ENCODE measurements at regions not wholly inside any gene's neighbourhood (a gene's known extent, or its start where the extent isn't known, plus 50 kb on each side); places are given as distances from the start of the nearest gene placed in this dataset.

GRCh38 chr14:99041141-99041819 lies 230.7 kb downstream of the BCL11B start:
- H3K9me3 ChIP-seq, result no peaks in the 10 kb centered on the region
- H3K36me3 ChIP-seq, result no peaks in the 10 kb centered on the region
- TF ChIP-seq POLR2AphosphoS5 (IDR thresholded peaks at IDR 0.05), result no peak
- TF ChIP-seq, protein P1, sequence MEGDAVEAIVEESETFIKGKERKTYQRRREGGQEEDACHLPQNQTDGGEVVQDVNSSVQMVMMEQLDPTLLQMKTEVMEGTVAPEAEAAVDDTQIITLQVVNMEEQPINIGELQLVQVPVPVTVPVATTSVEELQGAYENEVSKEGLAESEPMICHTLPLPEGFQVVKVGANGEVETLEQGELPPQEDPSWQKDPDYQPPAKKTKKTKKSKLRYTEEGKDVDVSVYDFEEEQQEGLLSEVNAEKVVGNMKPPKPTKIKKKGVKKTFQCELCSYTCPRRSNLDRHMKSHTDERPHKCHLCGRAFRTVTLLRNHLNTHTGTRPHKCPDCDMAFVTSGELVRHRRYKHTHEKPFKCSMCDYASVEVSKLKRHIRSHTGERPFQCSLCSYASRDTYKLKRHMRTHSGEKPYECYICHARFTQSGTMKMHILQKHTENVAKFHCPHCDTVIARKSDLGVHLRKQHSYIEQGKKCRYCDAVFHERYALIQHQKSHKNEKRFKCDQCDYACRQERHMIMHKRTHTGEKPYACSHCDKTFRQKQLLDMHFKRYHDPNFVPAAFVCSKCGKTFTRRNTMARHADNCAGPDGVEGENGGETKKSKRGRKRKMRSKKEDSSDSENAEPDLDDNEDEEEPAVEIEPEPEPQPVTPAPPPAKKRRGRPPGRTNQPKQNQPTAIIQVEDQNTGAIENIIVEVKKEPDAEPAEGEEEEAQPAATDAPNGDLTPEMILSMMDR (IDR thresholded peaks at IDR 0.05), result no peak
- TF ChIP-seq POLR2A (IDR thresholded peaks at IDR 0.05), result no peak
- H3K4me3 ChIP-seq, result no peak overlapping the region
- H3K27ac ChIP-seq, result no peak overlapping the region
- no peak for ATAC-seq
- 79 to 100% methylated on average over 4 to 7 of the region's 8 CpGs for WGBS, 2 donors (ENCODE audit: low coverage in 1 of 2)
- H3K4me1 ChIP-seq, result peaks cover 0 to 7% (median 0%) of the 10 kb centered on the region in 3 donors
- H3K27me3 ChIP-seq, result no peaks in the 10 kb centered on the region

DNA sequence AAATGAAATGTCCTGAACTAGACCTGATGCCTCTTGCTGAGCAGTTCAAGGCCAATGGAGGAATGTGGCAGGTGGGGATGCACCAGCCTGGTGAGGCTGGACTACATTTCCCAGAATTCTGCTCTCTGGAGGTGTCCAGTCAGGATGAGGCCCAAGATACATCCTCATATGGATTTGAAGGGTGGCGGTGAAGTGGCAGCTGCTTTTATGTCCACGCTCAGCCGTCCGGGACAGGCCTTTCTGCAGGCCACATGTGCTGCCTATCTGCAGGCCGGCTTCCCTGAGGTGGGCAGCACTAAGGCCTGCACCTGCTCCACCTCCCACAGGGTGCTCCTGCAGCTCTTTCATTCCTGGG lies 230.2 kb downstream of the BCL11B start:
- H3K4me3 ChIP-seq, result no peak overlapping the region
- TF ChIP-seq, protein P1 (IDR thresholded peaks at IDR 0.05), result no peak
- TF ChIP-seq EP300 (IDR thresholded peaks at IDR 0.05) (no peak), POLR2A (IDR thresholded peaks at IDR 0.05) (no peak)
- H3K4me1 ChIP-seq, result peaks cover 0 to 2% (median 0%) of the 10 kb centered on the region in 3 donors
- H3K27ac ChIP-seq, result no peak overlapping the region
- H3K9me3 ChIP-seq, result no peaks in the 10 kb centered on the region
- H3K27me3 ChIP-seq, result no peaks in the 10 kb centered on the region
- no peaks in the 10 kb centered on the region for H3K36me3 ChIP-seq
- no peak for ATAC-seq
- WGBS, 2 donors (ENCODE audit: low coverage in 1 of 2), result 100% methylated on average over 1 of the region's 5 CpGs; no CpG with 5 or more reads in 1 of the 2 donors

GRCh38 chr14:99042381-99043266 lies 229.4 kb downstream of the BCL11B start:
- Histone ChIP-seq H3K4me3 (no peak overlapping the region), H3K9me3 (no peaks in the 10 kb centered on the region), H3K4me1 (no peaks in the 10 kb centered on the region), H3K36me3 (no peaks in the 10 kb centered on the region), H3K27ac (no peak overlapping the region), H3K27me3 (no peaks in the 10 kb centered on the region)
- WGBS, 2 donors (ENCODE audit: low coverage in 1 of 2), result 83 to 92% methylated on average over 4 to 5 of the region's 19 CpGs
- no peak for ATAC-seq
- TF ChIP-seq POLR2A (IDR thresholded peaks at IDR 0.05), result no peak
- no peak for TF ChIP-seq EP300 (IDR thresholded peaks at IDR 0.05)
- TF ChIP-seq POLR2AphosphoS5 (IDR thresholded peaks at IDR 0.05), result no peak
- TF ChIP-seq, protein P1 (IDR thresholded peaks at IDR 0.05), result no peak

GRCh38 chr14:99043267-99043615 lies 228.8 kb downstream of the BCL11B start:
- Histone ChIP-seq H3K4me3 (no peak overlapping the region), H3K36me3 (no peaks in the 10 kb centered on the region), H3K4me1 (no peaks in the 10 kb centered on the region), H3K27ac (no peak overlapping the region), H3K9me3 (no peaks in the 10 kb centered on the region), H3K27me3 (no peaks in the 10 kb centered on the region)
- TF ChIP-seq POLR2AphosphoS5 (IDR thresholded peaks at IDR 0.05), result no peak
- no peak for TF ChIP-seq EP300 (IDR thresholded peaks at IDR 0.05)
- TF ChIP-seq, protein P1 (IDR thresholded peaks at IDR 0.05), result no peak
- TF ChIP-seq POLR2A (IDR thresholded peaks at IDR 0.05), result no peak
- 40 to 83% methylated on average over 2 to 3 of the region's 5 CpGs for WGBS, 2 donors (ENCODE audit: low coverage in 1 of 2)
- ATAC-seq, result no peak

DNA sequence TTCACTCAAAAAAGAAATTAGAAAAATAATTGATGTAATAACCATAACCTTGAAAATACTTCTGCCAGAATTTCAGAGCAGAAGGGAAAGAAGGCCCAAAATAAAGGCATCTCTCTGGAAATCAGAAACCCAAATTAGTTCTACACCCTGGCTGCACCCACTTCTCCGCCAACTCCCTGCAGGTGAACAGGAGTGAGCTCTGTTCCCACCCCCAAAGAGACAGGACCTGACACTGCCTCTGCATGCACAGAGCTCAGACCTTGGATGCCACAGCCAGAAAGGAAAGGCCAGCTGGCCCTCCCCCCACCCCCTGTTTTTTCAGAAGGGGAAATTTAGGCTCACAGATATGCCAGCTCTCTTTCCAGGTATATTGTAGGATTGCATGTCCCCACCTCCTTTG lies 228.2 kb downstream of the BCL11B start:
- Histone ChIP-seq H3K4me3 (no peak overlapping the region), H3K27ac (no peak overlapping the region), H3K9me3 (no peaks in the 10 kb centered on the region), H3K36me3 (no peaks in the 10 kb centered on the region), H3K4me1 (no peaks in the 10 kb centered on the region), H3K27me3 (no peaks in the 10 kb centered on the region)
- ATAC-seq, result no peak
- 91 to 92% methylated on average over 1 of the region's 1 CpG for WGBS, 2 donors (ENCODE audit: low coverage in 1 of 2)
- no peak for TF ChIP-seq EP300 (IDR thresholded peaks at IDR 0.05)
- TF ChIP-seq, protein P1 (IDR thresholded peaks at IDR 0.05), result no peak
- no peak for TF ChIP-seq POLR2AphosphoS5 (IDR thresholded peaks at IDR 0.05)
- TF ChIP-seq POLR2A (IDR thresholded peaks at IDR 0.05), result no peak
